A549 (cell line): ENCODE measurements at regions not wholly inside any gene's neighbourhood (a gene's known extent, or its start where the extent isn't known, plus 50 kb on each side); places are given as distances from the start of the nearest gene placed in this dataset.

Experiments
- ATAC-seq, 2 experiments: fragments of 200-7000 bp in 1 of 2; fragments of >200 bp in 1 of 2; cut with Nextera tagmentation in 1 of 2; cut with Tn5 transposase in 1 of 2; 3 replicates each; pipeline versions ENCODE4 v1.8.0 to v1.9.1; 2018 to 2020; ENCODE audit warnings: mild to moderate bottlenecking in 1 of 2, moderate library complexity in 1 of 2
- CTCF ChIA-PET: fragments of 300-600 bp; sonication (Branson Sonifier 250); formaldehyde crosslinking; extraction: SDS; loops from one replicate; lab custom pipeline; 2021; ENCODE audit warnings: antibody characterized with exemption, inconsistent platforms; lab: Yijun Ruan, JAX
- POLR2A ChIA-PET: fragments of 350-600 bp; formaldehyde crosslinking; extraction: SDS; loops from one replicate; lab custom pipeline; 2021; ENCODE audit warnings: antibody characterized with exemption, inconsistent platforms; lab: Yijun Ruan, JAX
- DNase-seq, 2 experiments: peaks; one replicate each; pipeline versions ENCODE4 v3.0.0 to v3.0.0-alpha.2; 2011 to 2016; ENCODE audit warnings: low read depth in 1 of 2, low spot score in 1 of 2
- FAIRE-seq: peaks from 2 replicates; lab custom pipeline; 2011; peaks lifted over from hg19 to GRCh38; lab: Jason Lieb, UNC
- H3K27ac ChIP-seq, 2 experiments: fragments of >200 bp; sonication (Bioruptor Twin); formaldehyde crosslinking; 3 replicates each; pipeline ENCODE4 v1.5.1; 2016 to 2017
- H3K4me1 ChIP-seq: fragments of >200 bp; sonication (Bioruptor Twin); formaldehyde crosslinking; 3 replicates; pipeline ENCODE4 v1.6.1; 2016
- H3K4me2 ChIP-seq: fragments of >200 bp; sonication (Bioruptor Twin); formaldehyde crosslinking; 3 replicates; pipeline ENCODE4 v1.6.1; 2016
- H3K4me3 ChIP-seq: fragments of >200 bp; sonication (Bioruptor Twin); formaldehyde crosslinking; 3 replicates; pipeline ENCODE4 v1.5.1; 2016
- H3K9me3 ChIP-seq: fragments of >200 bp; sonication (Bioruptor Twin); formaldehyde crosslinking; 3 replicates; pipeline ENCODE4 v1.6.1; 2016
- ATOH8 ChIP-seq: fragments of 250-450 bp; sonication (Bioruptor Pico); IDR thresholded peaks from 2 replicates; pipeline ENCODE4 v1.5.0; 2020; ENCODE audit warnings: low read depth, mild to moderate bottlenecking, moderate library complexity
- BCL3 ChIP-seq: fragments of >200 bp; sonication (Bioruptor Twin); formaldehyde crosslinking; IDR thresholded peaks from 3 replicates; pipeline ENCODE4 v1.6.1; 2016
- CHD2 ChIP-seq: fragments of 150-350 bp; IDR thresholded peaks from 2 replicates; pipeline ENCODE4 v1.6.1; 2014; ENCODE audit warnings: low read length; ENCODE audit not compliant: partially characterized antibody
- E2F6 ChIP-seq: IDR thresholded peaks from 2 replicates; pipeline ENCODE4 v1.6.1; 2012; ENCODE audit warnings: low read depth, borderline replicate concordance
- EHF ChIP-seq: fragments of 250-450 bp; sonication (Bioruptor Pico); IDR thresholded peaks from 2 replicates; pipeline ENCODE4 v1.5.0; 2020; ENCODE audit warnings: mild to moderate bottlenecking
- EHMT2 ChIP-seq: fragments of 200-600 bp; sonication (generic); IDR thresholded peaks from 2 replicates; pipeline ENCODE4 v1.6.1; 2016; ENCODE audit warnings: antibody characterized with exemption, low read depth, mild to moderate bottlenecking, moderate library complexity
- FOSL2 ChIP-seq, 2 experiments: fragments of 450-650 bp in 1 of 2; fragments of >200 bp in 1 of 2; sonication (Bioruptor Twin) in 1 of 2; formaldehyde crosslinking; IDR thresholded peaks; 2 replicates each; pipeline versions ENCODE4 v1.5.0 to v1.6.1; 2016 to 2020; ENCODE audit warnings: mild to moderate bottlenecking in 1 of 2, moderate library complexity in 1 of 2
- HES2 ChIP-seq: fragments of >200 bp; sonication (Bioruptor Twin); formaldehyde crosslinking; IDR thresholded peaks from 2 replicates; pipeline ENCODE4 v1.6.1; 2016
- HMGXB4 ChIP-seq: fragments of 250-450 bp; sonication (Bioruptor Pico); IDR thresholded peaks from 2 replicates; pipeline ENCODE4 v1.5.0; 2021; ENCODE audit warnings: mild to moderate bottlenecking, moderate library complexity, borderline replicate concordance
- HOXA7 ChIP-seq: fragments of 250-450 bp; sonication (Bioruptor Pico); IDR thresholded peaks from 2 replicates; pipeline ENCODE4 v1.5.0; 2020; ENCODE audit warnings: mild to moderate bottlenecking, moderate library complexity
- HOXB5 ChIP-seq: fragments of 250-450 bp; sonication (Bioruptor Pico); IDR thresholded peaks from 2 replicates; pipeline ENCODE4 v1.5.0; 2020; ENCODE audit warnings: mild to moderate bottlenecking, moderate library complexity
- JUNB ChIP-seq: fragments of >200 bp; sonication (Bioruptor Twin); formaldehyde crosslinking; IDR thresholded peaks from 2 replicates; pipeline ENCODE4 v1.6.1; 2016
- NFE2L2 ChIP-seq: fragments of 150-350 bp; conservative IDR thresholded peaks from 2 replicates; pipeline ENCODE4 v1.6.1; 2014; ENCODE audit warnings: low read length
- NPAS2 ChIP-seq: fragments of 250-450 bp; sonication (Bioruptor Pico); IDR thresholded peaks from 2 replicates; pipeline ENCODE4 v1.8.0; 2022; ENCODE audit warnings: mild to moderate bottlenecking, moderate library complexity, borderline replicate concordance
- NR3C1 ChIP-seq: fragments of >200 bp; sonication (Bioruptor Twin); formaldehyde crosslinking; IDR thresholded peaks from 3 replicates; pipeline ENCODE4 v1.6.1; 2017
- POLR2A ChIP-seq: IDR thresholded peaks from 2 replicates; pipeline ENCODE4 v1.6.1; 2012; ENCODE audit warnings: mild to moderate bottlenecking, low read length
- RARB ChIP-seq: fragments of 250-450 bp; sonication (Bioruptor Pico); IDR thresholded peaks from 2 replicates; pipeline ENCODE4 v1.8.0; 2021; ENCODE audit warnings: mild to moderate bottlenecking, moderate library complexity
- REST ChIP-seq: fragments of 200-600 bp; sonication (generic); IDR thresholded peaks from 2 replicates; pipeline ENCODE4 v1.6.1; 2016; ENCODE audit warnings: antibody characterized with exemption, mild to moderate bottlenecking, moderate library complexity
- RNF2 ChIP-seq: fragments of 200-600 bp; sonication (generic); IDR thresholded peaks from 2 replicates; pipeline ENCODE4 v1.6.1; 2016; ENCODE audit warnings: low read depth, mild to moderate bottlenecking, antibody characterized with exemption, moderate library complexity, borderline replicate concordance
- SMC3 ChIP-seq: fragments of >200 bp; sonication (Bioruptor Twin); formaldehyde crosslinking; IDR thresholded peaks from 3 replicates; pipeline ENCODE4 v1.6.1; 2018; ENCODE audit warnings: inconsistent platforms
- TFCP2L1 ChIP-seq: fragments of 250-450 bp; sonication (Bioruptor Pico); IDR thresholded peaks from 2 replicates; pipeline ENCODE4 v1.5.0; 2021; ENCODE audit warnings: mild to moderate bottlenecking
- TP53 ChIP-seq: fragments of 250-450 bp; sonication (Bioruptor Pico); IDR thresholded peaks from 2 replicates; pipeline ENCODE4 v1.5.0; 2021; ENCODE audit warnings: mild to moderate bottlenecking, moderate library complexity
- WGBS: methylation state at CpG from one replicate; pipeline ENCODE4 v1.1.6; 2017; ENCODE audit errors: missing lambda C conversion rate; 5-methylcytosine and 5-hydroxymethylcytosine counted together

GRCh38 chr12:67182551-67182950, 86.6 kb upstream of the CAND1 start:
- Histone ChIP-seq H3K4me3 (no peak overlapping the region), H3K4me1 (no peaks in the 10 kb centered on the region), H3K9me3 (no peaks in the 10 kb centered on the region), H3K4me2 (no peak overlapping the region), H3K27ac (no peak overlapping the region)
- 0% methylated on average over 2 of the region's 2 CpGs for WGBS
- ATAC-seq (no peak), DNase-seq (no peak), FAIRE-seq (no peak)
- TF ChIP-seq EHF (CRISPR knock-in tag) (no peak), FOSL2 (IDR thresholded peaks at IDR 0.05) (no peak), FOSL2 (CRISPR knock-in tag; IDR thresholded peaks at IDR 0.05) (no peak), BCL3 (no peak), POLR2A (no peak), RARB (CRISPR knock-in tag) (no peak), NR3C1 (no peak), EHMT2 (no peak), JUNB (no peak), TP53 (no peak), SMC3 (no peak), ATOH8 (CRISPR knock-in tag) (no peak), E2F6 (no peak), HOXA7 (CRISPR knock-in tag) (no peak), NFE2L2 (no peak), HMGXB4 (no peak), TFCP2L1 (CRISPR knock-in tag) (no peak), RNF2 (no peak), HES2 (no peak), HOXB5 (CRISPR knock-in tag) (no peak), CHD2 (no peak)
- TF ChIP-seq, all 56 proteins: peak for 0
- ChIA-PET CTCF (no interaction called here), POLR2A (no interaction called here)

- DNase-seq, result peak in 1 of 2 experiments; percentile 28
- CTCF ChIA-PET, result no interaction called here
- POLR2A ChIA-PET, result no interaction called here
- Histone ChIP-seq H3K4me3 (no peak overlapping the region), H3K4me2 (no peak overlapping the region), H3K27ac (no peak overlapping the region), H3K9me3 (no peaks in the 10 kb centered on the region), H3K4me1 (no peaks in the 10 kb centered on the region)
- FAIRE-seq, result no peak
- ATAC-seq, result peak in 1 of 2 experiments; percentile 50; a peak in 1 of 6 replicates
- TF ChIP-seq NPAS2, result no peak
- TF ChIP-seq EHMT2, result peak; percentile 70; the same call in 1 of the 2 replicates
- peak; percentile 92 for TF ChIP-seq REST
Measured at GRCh38 chr12:67193704-67194103, 75.5 kb upstream of the CAND1 start.
